Stomach (tissue), 4 donors: ENCODE measurements at regions not wholly inside any gene's neighbourhood (a gene's known extent, or its start where the extent isn't known, plus 50 kb on each side); places are given as distances from the start of the nearest gene placed in this dataset.

Experiments used
- CTCF ChIP-seq, 7 experiments: fragments of 450-650 bp in 4 of 7; fragments of 200-600 bp in 3 of 7; sonication (generic) in 3 of 7; IDR thresholded peaks; one replicate each; pipeline ENCODE4 v1.5.1; 2016 to 2019; ENCODE audit warnings: antibody characterized with exemption in 7 of 7, control low read depth in 2 of 7, mild to moderate bottlenecking in 1 of 7
- EP300 ChIP-seq: sonication (generic); formaldehyde crosslinking; IDR thresholded peaks from one replicate; pipeline ENCODE4 v1.6.1; 2017; ENCODE audit warnings: antibody characterized with exemption
- POLR2A ChIP-seq, 4 donors: fragments of 450-650 bp; IDR thresholded peaks; one replicate each; pipeline ENCODE4 v1.6.1; 2016; ENCODE audit warnings: antibody characterized with exemption in 4 of 4, control low read depth in 2 of 4, mild to moderate bottlenecking in 1 of 4, moderate library complexity in 1 of 4
- POLR2AphosphoS5 ChIP-seq, 3 donors: sonication (generic); formaldehyde crosslinking; IDR thresholded peaks; one replicate each; pipeline ENCODE4 v1.6.1; 2016; ENCODE audit warnings: antibody characterized with exemption in 3 of 3

GRCh38 chr18:70456376-70456775 lies 167.5 kb downstream of the SOCS6 start:
- TF ChIP-seq CTCF (IDR thresholded peaks at IDR 0.05) (no peak), POLR2A (IDR thresholded peaks at IDR 0.05) (no peak), EP300 (no peak), POLR2AphosphoS5 (IDR thresholded peaks at IDR 0.05) (no peak)
